ENCODE measurements at regions not wholly inside any gene's neighbourhood (a gene's known extent, or its start where the extent isn't known, plus 50 kb on each side); places are given as distances from the start of the nearest gene placed in this dataset.
A peak's percentile ranks its signal among the peaks of the same experiment; 100 is the strongest.

GRCh38 chr9:103928442-103928841 is 165.7 kb upstream of the SMC2 start:
- no peak for DNase-seq (ENCODE audit: low spot score)

- no peak for DNase-seq (ENCODE audit: low spot score)
Measured at GRCh38 chr9:103941104-103941503, 153.0 kb upstream of the SMC2 start.

GRCh38 chr9:103942200-103942599 is 151.9 kb upstream of the SMC2 start:
- DNase-seq (ENCODE audit: low spot score): no peak

- DNase-seq (ENCODE audit: low spot score): no peak
Measured at GRCh38 chr9:103942651-103943050, 151.5 kb upstream of the SMC2 start.

- no peak for DNase-seq (ENCODE audit: low spot score)
Measured at GRCh38 chr9:103949096-103949495, 145.0 kb upstream of the SMC2 start.

GRCh38 chr9:103977163-103977562 is 116.9 kb upstream of the SMC2 start:
- DNase-seq (ENCODE audit: low spot score): no peak

- DNase-seq (ENCODE audit: low spot score): no peak
Measured at GRCh38 chr9:103978396-103978795, 115.7 kb upstream of the SMC2 start.

- no peak for DNase-seq (ENCODE audit: low spot score)
Measured at GRCh38 chr9:103981912-103982311, 112.2 kb upstream of the SMC2 start.

- no peak for DNase-seq (ENCODE audit: low spot score)
Measured at GRCh38 chr9:103985077-103985476, 109.0 kb upstream of the SMC2 start.

GRCh38 chr9:103988821-103989220 is 105.3 kb upstream of the SMC2 start:
- DNase-seq (ENCODE audit: low spot score): no peak

GRCh38 chr9:103990311-103990710 is 103.8 kb upstream of the SMC2 start:
- DNase-seq (ENCODE audit: low spot score): no peak

GRCh38 chr9:103991001-103991400 is 103.1 kb upstream of the SMC2 start:
- no peak for DNase-seq (ENCODE audit: low spot score)

- DNase-seq (ENCODE audit: low spot score): no peak
Measured at GRCh38 chr9:103991698-103992097, 102.4 kb upstream of the SMC2 start.

- no peak for DNase-seq (ENCODE audit: low spot score)
Measured at GRCh38 chr9:103992938-103993579, 101.0 kb upstream of the SMC2 start.

- DNase-seq (ENCODE audit: low spot score): no peak
Measured at GRCh38 chr9:103997856-103998370, 96.2 kb upstream of the SMC2 start.

- DNase-seq (ENCODE audit: low spot score): no peak
Measured at GRCh38 chr9:103999375-104000062, 94.6 kb upstream of the SMC2 start.

- DNase-seq (ENCODE audit: low spot score): peak; percentile 79
Measured at GRCh38 chr9:104009826-104010225, 84.3 kb upstream of the SMC2 start.

GRCh38 chr9:104022083-104022482 is 72.0 kb upstream of the SMC2 start:
- DNase-seq (ENCODE audit: low spot score): no peak

GRCh38 chr9:104025104-104025503 is 69.0 kb upstream of the SMC2 start:
- DNase-seq (ENCODE audit: low spot score): peak; percentile 3

GRCh38 chr9:104025945-104026344 is 68.2 kb upstream of the SMC2 start:
- no peak for DNase-seq (ENCODE audit: low spot score)

GRCh38 chr9:104027295-104027694 is 66.8 kb upstream of the SMC2 start:
- DNase-seq (ENCODE audit: low spot score): no peak

GRCh38 chr9:104028827-104029226 is 65.3 kb upstream of the SMC2 start:
- no peak for DNase-seq (ENCODE audit: low spot score)

Data from kidney tubule cell (primary cell).